GM03348 (cell line): ENCODE measurements at regions not wholly inside any gene's neighbourhood (a gene's known extent, or its start where the extent isn't known, plus 50 kb on each side); places are given as distances from the start of the nearest gene placed in this dataset.
"Not testable (repeated sequence)": the region's sequence is repeated elsewhere in the genome, so short reads cannot be mapped to it uniquely, and the experiment has no call there.

Experiments
- DNase-seq: peaks from one replicate; pipeline ENCODE4 v3.0.0; 2012; ENCODE audit warnings: low spot score

GRCh38 chr2:114066186-114066747, 176.4 kb downstream of the ACTR3 start:
- DNase-seq, result no peak

GRCh38 chr2:114068438-114068837, 178.5 kb downstream of the ACTR3 start:
- peak; percentile 7 for DNase-seq

GRCh38 chr2:114076961-114077360, 187.1 kb downstream of the ACTR3 start:
- DNase-seq, result no peak

- DNase-seq, result no peak
Observed at GRCh38 chr2:114079366-114080004, 189.6 kb downstream of the ACTR3 start.

- DNase-seq, result no peak
Observed at GRCh38 chr2:114082731-114083433, 193.0 kb downstream of the ACTR3 start.

GRCh38 chr2:114083717-114084387, 194.0 kb downstream of the ACTR3 start:
- DNase-seq, result no peak

- DNase-seq, result no peak
Observed at GRCh38 chr2:114085238-114085637, 195.3 kb downstream of the ACTR3 start.

GRCh38 chr2:114085992-114086391, 196.1 kb downstream of the ACTR3 start:
- no peak for DNase-seq

- peak; percentile 54 for DNase-seq
Observed at GRCh38 chr2:114089636-114090319, 199.9 kb downstream of the ACTR3 start.

GRCh38 chr2:114091010-114091409, 201.1 kb downstream of the ACTR3 start:
- no peak for DNase-seq

GRCh38 chr2:114108249-114108648, 218.4 kb downstream of the ACTR3 start:
- no peak for DNase-seq

- no peak for DNase-seq
Observed at GRCh38 chr2:114108824-114109416, 219.0 kb downstream of the ACTR3 start.

- no peak for DNase-seq
Observed at GRCh38 chr2:114111329-114111728, 221.4 kb downstream of the ACTR3 start.

- DNase-seq, result no peak
Observed at GRCh38 chr2:114113518-114113917, 223.6 kb downstream of the ACTR3 start.

- no peak for DNase-seq
Observed at GRCh38 chr2:114118088-114118487, 228.2 kb downstream of the ACTR3 start.

GRCh38 chr2:114119862-114120261, 230.0 kb downstream of the ACTR3 start:
- peak; percentile 41 for DNase-seq

- no peak for DNase-seq
Observed at GRCh38 chr2:114122930-114123329, 233.0 kb downstream of the ACTR3 start.

- no peak for DNase-seq
Observed at GRCh38 chr2:114123925-114124324, 234.0 kb downstream of the ACTR3 start.

GRCh38 chr2:114127372-114127771, 237.5 kb downstream of the ACTR3 start:
- DNase-seq, result peak; percentile 62

GRCh38 chr2:114128263-114128662, 238.4 kb downstream of the ACTR3 start:
- DNase-seq, result no peak

- no peak for DNase-seq
Observed at GRCh38 chr2:114128725-114129124, 238.8 kb downstream of the ACTR3 start.

GRCh38 chr2:114132050-114132449, 242.2 kb downstream of the ACTR3 start:
- not testable (repeated sequence) for DNase-seq
